ENCODE measurements at regions not wholly inside any gene's neighbourhood (a gene's known extent, or its start where the extent isn't known, plus 50 kb on each side); places are given as distances from the start of the nearest gene placed in this dataset.
A peak's percentile ranks its signal among the peaks of the same experiment; 100 is the strongest.

DNA sequence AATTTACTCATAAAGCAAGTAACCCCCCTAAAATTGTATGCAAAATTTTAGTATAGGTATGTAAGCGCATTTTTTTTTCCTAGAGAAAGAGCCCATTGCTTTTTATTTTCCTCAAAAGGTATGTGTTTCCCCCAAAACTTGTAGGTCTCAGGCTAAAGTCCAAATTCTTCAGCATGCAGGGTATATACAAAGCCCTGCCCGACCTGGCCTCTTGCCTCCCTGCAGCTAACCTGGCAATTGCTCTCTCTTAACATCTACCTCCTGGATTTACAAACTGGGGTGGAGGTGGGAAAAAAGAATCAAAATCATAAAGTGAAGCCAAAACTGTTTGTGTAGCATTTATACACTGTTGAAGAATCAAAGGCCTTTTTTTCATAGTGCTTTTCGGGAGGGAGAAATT lies 107.8 kb downstream of the KCNRG start:
- 0 out of 2 replicates have a peak, but pooled peaks cover 2% of the 10 kb centered on the region for H3K27me3 ChIP-seq (ENCODE audit: control insufficient read depth, insufficient read depth, low read length)
- TF ChIP-seq, protein P1, sequence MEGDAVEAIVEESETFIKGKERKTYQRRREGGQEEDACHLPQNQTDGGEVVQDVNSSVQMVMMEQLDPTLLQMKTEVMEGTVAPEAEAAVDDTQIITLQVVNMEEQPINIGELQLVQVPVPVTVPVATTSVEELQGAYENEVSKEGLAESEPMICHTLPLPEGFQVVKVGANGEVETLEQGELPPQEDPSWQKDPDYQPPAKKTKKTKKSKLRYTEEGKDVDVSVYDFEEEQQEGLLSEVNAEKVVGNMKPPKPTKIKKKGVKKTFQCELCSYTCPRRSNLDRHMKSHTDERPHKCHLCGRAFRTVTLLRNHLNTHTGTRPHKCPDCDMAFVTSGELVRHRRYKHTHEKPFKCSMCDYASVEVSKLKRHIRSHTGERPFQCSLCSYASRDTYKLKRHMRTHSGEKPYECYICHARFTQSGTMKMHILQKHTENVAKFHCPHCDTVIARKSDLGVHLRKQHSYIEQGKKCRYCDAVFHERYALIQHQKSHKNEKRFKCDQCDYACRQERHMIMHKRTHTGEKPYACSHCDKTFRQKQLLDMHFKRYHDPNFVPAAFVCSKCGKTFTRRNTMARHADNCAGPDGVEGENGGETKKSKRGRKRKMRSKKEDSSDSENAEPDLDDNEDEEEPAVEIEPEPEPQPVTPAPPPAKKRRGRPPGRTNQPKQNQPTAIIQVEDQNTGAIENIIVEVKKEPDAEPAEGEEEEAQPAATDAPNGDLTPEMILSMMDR (IDR thresholded peaks at IDR 0.05; ENCODE audit: insufficient read depth, low read depth, low read length), result no peak
- DNase-seq (ENCODE audit: low read depth), result no peak
- CTCF ChIA-PET, result interaction anchor here (2.3 kb wide), 1 partner anchor 42 kb away, joined by 11 read pairs; no protein-coding TSS in a partner anchor
- POLR2A ChIA-PET, result interaction anchor here (0.5 kb wide), 1 partner anchor 10 kb away, joined by 7 read pairs; no protein-coding TSS in a partner anchor
- peak overlapping the region; percentile 68; the same call in 1 of the 2 replicates for H3K4me3 ChIP-seq (ENCODE audit: low read depth, low read length)
- no peaks in the 10 kb centered on the region for H3K36me3 ChIP-seq (ENCODE audit: control insufficient read depth, insufficient read depth, low read length)

- Histone ChIP-seq H3K36me3 (ENCODE audit: control insufficient read depth, insufficient read depth, low read length) (no peaks in the 10 kb centered on the region), H3K27me3 (ENCODE audit: control insufficient read depth, insufficient read depth, low read length) (0 out of 2 replicates have a peak, but pooled peaks cover 2% of the 10 kb centered on the region), H3K4me3 (ENCODE audit: low read depth, low read length) (peak overlapping the region; percentile 68)
- TF ChIP-seq, protein P1 (IDR thresholded peaks at IDR 0.05; ENCODE audit: insufficient read depth, low read depth, low read length), result no peak
- ChIA-PET POLR2A (interaction anchor here (0.5 to 0.6 kb wide), 2 partner anchors 10 to 12 kb away, joined by 6 to 7 read pairs; no protein-coding TSS in a partner anchor), CTCF (interaction anchor here (2.3 kb wide), 1 partner anchor 42 kb away, joined by 11 read pairs; no protein-coding TSS in a partner anchor)
- DNase-seq (ENCODE audit: low read depth), result no peak
These were observed 108.2 kb downstream of the KCNRG start for GRCh38 chr13:50123515-50123861.

DNA sequence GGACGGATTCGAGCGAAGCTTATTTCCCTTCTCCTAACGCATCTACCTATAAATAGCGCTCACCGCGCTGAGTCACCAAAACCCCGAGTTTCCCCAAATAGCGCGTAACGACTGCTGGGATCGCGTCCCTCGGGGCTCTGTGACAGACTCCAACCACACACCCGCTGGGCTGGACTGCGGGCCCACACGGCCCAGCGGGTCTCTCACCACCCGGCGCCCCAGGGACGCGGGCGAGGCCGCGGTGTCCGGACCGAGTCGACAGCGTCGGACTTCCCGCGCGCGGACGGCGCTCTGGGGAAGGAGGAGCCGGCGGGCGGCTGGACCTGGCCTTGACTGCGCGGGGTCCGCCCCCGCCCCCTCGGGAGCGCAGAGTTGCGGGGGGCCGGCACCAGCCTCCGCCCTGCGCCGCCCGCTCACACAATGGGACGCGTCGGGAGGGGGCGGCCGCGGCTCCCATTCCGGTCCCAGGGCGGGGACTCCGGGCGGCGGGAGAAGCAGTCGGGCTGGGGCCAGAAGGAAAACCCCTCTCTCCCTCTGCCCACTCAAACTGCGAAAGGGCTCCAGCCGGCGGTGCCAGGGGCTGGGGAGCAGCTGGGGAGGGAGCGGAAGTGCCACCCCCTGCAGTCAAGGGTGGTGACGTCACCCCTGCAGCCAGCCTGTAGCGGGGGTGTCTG lies 108.8 kb downstream of the KCNRG start:
- Histone ChIP-seq H3K36me3 (ENCODE audit: control insufficient read depth, insufficient read depth, low read length) (no peaks in the 10 kb centered on the region), H3K4me3 (ENCODE audit: low read depth, low read length) (peak overlapping the region; percentile 68), H3K27me3 (ENCODE audit: control insufficient read depth, insufficient read depth, low read length) (peaks cover 4% of the 10 kb centered on the region)
- peak; percentile 37 for DNase-seq (ENCODE audit: low read depth)
- ChIA-PET POLR2A (interaction anchor here (0.5 to 0.6 kb wide), 2 partner anchors 11 to 13 kb away, joined by 6 to 7 read pairs; no protein-coding TSS in a partner anchor), CTCF (interaction anchor here (0.8 to 2.3 kb wide), 6 partner anchors 8 to 788 kb away, joined by 3 to 11 read pairs (median 4); no protein-coding TSS in a partner anchor)
- TF ChIP-seq, protein P1 (IDR thresholded peaks at IDR 0.05; ENCODE audit: insufficient read depth, low read depth, low read length), result peak; percentile 13; the same call in 1 of the 2 replicates

GRCh38 chr13:50124536-50125303 lies 109.5 kb downstream of the KCNRG start:
- TF ChIP-seq, protein P1 (IDR thresholded peaks at IDR 0.05; ENCODE audit: insufficient read depth, low read depth, low read length), result no peak

GRCh38 chr13:50125304-50125553 lies 110.0 kb downstream of the KCNRG start:
- H3K4me3 ChIP-seq (ENCODE audit: low read depth, low read length), result peak overlapping the region; percentile 68
- H3K36me3 ChIP-seq (ENCODE audit: control insufficient read depth, insufficient read depth, low read length), result no peaks in the 10 kb centered on the region
- ChIA-PET CTCF (interaction anchor here (1.0 to 2.3 kb wide), 5 partner anchors 10 to 129 kb away, joined by 4 to 11 read pairs (median 5); partner anchors contain the start of gene TRIM13), POLR2A (no interaction called here)
- TF ChIP-seq, protein P1 (IDR thresholded peaks at IDR 0.05; ENCODE audit: insufficient read depth, low read depth, low read length), result no peak
- peaks cover 14% of the 10 kb centered on the region for H3K27me3 ChIP-seq (ENCODE audit: control insufficient read depth, insufficient read depth, low read length)
- DNase-seq (ENCODE audit: low read depth), result no peak

More at GRCh38 chr13:50124536-50125303, 109.5 kb downstream of the KCNRG start:
- CTCF ChIA-PET, result interaction anchor here (0.8 to 2.3 kb wide), 8 partner anchors 9 to 787 kb away, joined by 3 to 11 read pairs (median 4); partner anchors contain the start of gene TRIM13
- H3K27me3 ChIP-seq (ENCODE audit: control insufficient read depth, insufficient read depth, low read length), result peaks cover 11% of the 10 kb centered on the region
- peak; percentile 69 for DNase-seq (ENCODE audit: low read depth)
- H3K36me3 ChIP-seq (ENCODE audit: control insufficient read depth, insufficient read depth, low read length), result no peaks in the 10 kb centered on the region
- POLR2A ChIA-PET, result no interaction called here
- peak overlapping the region; percentile 68 for H3K4me3 ChIP-seq (ENCODE audit: low read depth, low read length)

All from BJ (cell line).